H1 (cell line): ENCODE measurements at regions not wholly inside any gene's neighbourhood (a gene's known extent, or its start where the extent isn't known, plus 50 kb on each side); places are given as distances from the start of the nearest gene placed in this dataset.

Experiments
- CTBP2 ChIP-seq: IDR thresholded peaks from 2 replicates; pipeline ENCODE4 v1.7.0; 2011; ENCODE audit warnings: borderline replicate concordance, mild to moderate bottlenecking, moderate library complexity, mixed read lengths, low read length; ENCODE audit not compliant: insufficient read depth, insufficient read length
- RBBP5 ChIP-seq: IDR thresholded peaks from 2 replicates; pipeline ENCODE4 v1.7.1; 2012; ENCODE audit warnings: low read depth, mild to moderate bottlenecking, inconsistent platforms, low read length, moderate library complexity, borderline replicate concordance
- SIRT6 ChIP-seq: IDR thresholded peaks from one replicate; pipeline ENCODE4 v1.7.1; 2012; ENCODE audit warnings: low read length, inconsistent platforms
- SRF ChIP-seq: IDR thresholded peaks from 2 replicates; pipeline ENCODE4 v1.6.1; 2011; ENCODE audit warnings: mild to moderate bottlenecking, low read depth, low read length, moderate library complexity
- TF ChIP-seq, protein P1 (sequence below): fragments of 300-600 bp; sonication (generic); IDR thresholded peaks from 2 replicates; pipeline ENCODE4 v1.7.1; 2012; ENCODE audit warnings: low read length, moderate library complexity, mild to moderate bottlenecking, inconsistent platforms; ENCODE audit not compliant: insufficient replicate concordance

DNA sequence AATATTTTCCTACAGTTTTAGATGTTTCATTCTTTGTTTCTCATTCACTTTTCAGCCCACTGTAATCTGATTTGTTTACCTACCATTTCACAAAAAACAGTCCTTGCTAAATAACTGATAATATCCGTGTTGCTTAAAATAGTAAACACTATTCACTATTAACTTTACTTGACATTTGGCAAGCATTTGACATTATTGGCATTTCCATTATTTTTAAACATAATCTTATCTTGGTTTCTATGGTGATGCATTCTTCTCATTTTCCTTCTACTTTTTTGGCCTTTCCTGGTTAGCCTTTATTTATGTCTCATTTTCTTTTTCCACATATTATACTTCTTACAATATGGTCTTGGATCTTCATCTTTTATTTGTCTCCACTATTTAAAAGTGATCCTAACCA is 715.3 kb downstream of the DNAJB9 start (continued):
- TF ChIP-seq, protein P1, sequence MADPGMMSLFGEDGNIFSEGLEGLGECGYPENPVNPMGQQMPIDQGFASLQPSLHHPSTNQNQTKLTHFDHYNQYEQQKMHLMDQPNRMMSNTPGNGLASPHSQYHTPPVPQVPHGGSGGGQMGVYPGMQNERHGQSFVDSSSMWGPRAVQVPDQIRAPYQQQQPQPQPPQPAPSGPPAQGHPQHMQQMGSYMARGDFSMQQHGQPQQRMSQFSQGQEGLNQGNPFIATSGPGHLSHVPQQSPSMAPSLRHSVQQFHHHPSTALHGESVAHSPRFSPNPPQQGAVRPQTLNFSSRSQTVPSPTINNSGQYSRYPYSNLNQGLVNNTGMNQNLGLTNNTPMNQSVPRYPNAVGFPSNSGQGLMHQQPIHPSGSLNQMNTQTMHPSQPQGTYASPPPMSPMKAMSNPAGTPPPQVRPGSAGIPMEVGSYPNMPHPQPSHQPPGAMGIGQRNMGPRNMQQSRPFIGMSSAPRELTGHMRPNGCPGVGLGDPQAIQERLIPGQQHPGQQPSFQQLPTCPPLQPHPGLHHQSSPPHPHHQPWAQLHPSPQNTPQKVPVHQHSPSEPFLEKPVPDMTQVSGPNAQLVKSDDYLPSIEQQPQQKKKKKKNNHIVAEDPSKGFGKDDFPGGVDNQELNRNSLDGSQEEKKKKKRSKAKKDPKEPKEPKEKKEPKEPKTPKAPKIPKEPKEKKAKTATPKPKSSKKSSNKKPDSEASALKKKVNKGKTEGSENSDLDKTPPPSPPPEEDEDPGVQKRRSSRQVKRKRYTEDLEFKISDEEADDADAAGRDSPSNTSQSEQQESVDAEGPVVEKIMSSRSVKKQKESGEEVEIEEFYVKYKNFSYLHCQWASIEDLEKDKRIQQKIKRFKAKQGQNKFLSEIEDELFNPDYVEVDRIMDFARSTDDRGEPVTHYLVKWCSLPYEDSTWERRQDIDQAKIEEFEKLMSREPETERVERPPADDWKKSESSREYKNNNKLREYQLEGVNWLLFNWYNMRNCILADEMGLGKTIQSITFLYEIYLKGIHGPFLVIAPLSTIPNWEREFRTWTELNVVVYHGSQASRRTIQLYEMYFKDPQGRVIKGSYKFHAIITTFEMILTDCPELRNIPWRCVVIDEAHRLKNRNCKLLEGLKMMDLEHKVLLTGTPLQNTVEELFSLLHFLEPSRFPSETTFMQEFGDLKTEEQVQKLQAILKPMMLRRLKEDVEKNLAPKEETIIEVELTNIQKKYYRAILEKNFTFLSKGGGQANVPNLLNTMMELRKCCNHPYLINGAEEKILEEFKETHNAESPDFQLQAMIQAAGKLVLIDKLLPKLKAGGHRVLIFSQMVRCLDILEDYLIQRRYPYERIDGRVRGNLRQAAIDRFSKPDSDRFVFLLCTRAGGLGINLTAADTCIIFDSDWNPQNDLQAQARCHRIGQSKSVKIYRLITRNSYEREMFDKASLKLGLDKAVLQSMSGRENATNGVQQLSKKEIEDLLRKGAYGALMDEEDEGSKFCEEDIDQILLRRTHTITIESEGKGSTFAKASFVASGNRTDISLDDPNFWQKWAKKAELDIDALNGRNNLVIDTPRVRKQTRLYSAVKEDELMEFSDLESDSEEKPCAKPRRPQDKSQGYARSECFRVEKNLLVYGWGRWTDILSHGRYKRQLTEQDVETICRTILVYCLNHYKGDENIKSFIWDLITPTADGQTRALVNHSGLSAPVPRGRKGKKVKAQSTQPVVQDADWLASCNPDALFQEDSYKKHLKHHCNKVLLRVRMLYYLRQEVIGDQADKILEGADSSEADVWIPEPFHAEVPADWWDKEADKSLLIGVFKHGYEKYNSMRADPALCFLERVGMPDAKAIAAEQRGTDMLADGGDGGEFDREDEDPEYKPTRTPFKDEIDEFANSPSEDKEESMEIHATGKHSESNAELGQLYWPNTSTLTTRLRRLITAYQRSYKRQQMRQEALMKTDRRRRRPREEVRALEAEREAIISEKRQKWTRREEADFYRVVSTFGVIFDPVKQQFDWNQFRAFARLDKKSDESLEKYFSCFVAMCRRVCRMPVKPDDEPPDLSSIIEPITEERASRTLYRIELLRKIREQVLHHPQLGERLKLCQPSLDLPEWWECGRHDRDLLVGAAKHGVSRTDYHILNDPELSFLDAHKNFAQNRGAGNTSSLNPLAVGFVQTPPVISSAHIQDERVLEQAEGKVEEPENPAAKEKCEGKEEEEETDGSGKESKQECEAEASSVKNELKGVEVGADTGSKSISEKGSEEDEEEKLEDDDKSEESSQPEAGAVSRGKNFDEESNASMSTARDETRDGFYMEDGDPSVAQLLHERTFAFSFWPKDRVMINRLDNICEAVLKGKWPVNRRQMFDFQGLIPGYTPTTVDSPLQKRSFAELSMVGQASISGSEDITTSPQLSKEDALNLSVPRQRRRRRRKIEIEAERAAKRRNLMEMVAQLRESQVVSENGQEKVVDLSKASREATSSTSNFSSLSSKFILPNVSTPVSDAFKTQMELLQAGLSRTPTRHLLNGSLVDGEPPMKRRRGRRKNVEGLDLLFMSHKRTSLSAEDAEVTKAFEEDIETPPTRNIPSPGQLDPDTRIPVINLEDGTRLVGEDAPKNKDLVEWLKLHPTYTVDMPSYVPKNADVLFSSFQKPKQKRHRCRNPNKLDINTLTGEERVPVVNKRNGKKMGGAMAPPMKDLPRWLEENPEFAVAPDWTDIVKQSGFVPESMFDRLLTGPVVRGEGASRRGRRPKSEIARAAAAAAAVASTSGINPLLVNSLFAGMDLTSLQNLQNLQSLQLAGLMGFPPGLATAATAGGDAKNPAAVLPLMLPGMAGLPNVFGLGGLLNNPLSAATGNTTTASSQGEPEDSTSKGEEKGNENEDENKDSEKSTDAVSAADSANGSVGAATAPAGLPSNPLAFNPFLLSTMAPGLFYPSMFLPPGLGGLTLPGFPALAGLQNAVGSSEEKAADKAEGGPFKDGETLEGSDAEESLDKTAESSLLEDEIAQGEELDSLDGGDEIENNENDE = no peak
- TF ChIP-seq SRF (no peak), CTBP2 (no peak), RBBP5 (no peak), SIRT6 (no peak)
